Caco-2 (cell line): ENCODE measurements at regions not wholly inside any gene's neighbourhood (a gene's known extent, or its start where the extent isn't known, plus 50 kb on each side); places are given as distances from the start of the nearest gene placed in this dataset.

Experiments used
- BruUV-seq: library from RNA; stranded (reverse); fragments of 400-500 nt; replicated peaks from 2 replicates; lab custom pipeline; 2021; lab: Mats Ljungman, UMichigan
- CTCF ChIA-PET: fragments of 300-600 bp; sonication (Branson Sonifier 250); formaldehyde crosslinking; loops from one replicate; lab custom pipeline; 2022; ENCODE audit warnings: antibody characterized with exemption; lab: Charles Lee
- POLR2A ChIA-PET: fragments of 300-600 bp; sonication (Branson Sonifier 250); formaldehyde crosslinking; loops from one replicate; lab custom pipeline; 2022; ENCODE audit warnings: antibody characterized with exemption; lab: Charles Lee
- DNase-seq, 2 experiments: peaks; one replicate each; pipeline versions ENCODE4 v3.0.0 to v3.0.0-alpha.2; 2020 to 2022
- H3K27me3 ChIP-seq: replicated peaks from 2 replicates; pipeline ENCODE4 v1.6.0; 2011; ENCODE audit warnings: low read length; ENCODE audit not compliant: control insufficient read depth, insufficient read depth
- H3K36me3 ChIP-seq: 2 replicates; pipeline ENCODE4 v1.5.1; 2011; ENCODE audit warnings: low read length; ENCODE audit not compliant: control insufficient read depth, insufficient read depth
- H3K4me1 ChIP-seq: fragments of 250-450 bp; sonication (Bioruptor Pico); 2 replicates; pipeline ENCODE4 v1.5.1; 2020; ENCODE audit warnings: mild to moderate bottlenecking
- H3K4me3 ChIP-seq: 2 replicates; pipeline ENCODE4 v1.5.1; 2011; ENCODE audit warnings: low read depth, mild to moderate bottlenecking, control low read depth, low read length
- H3K9me3 ChIP-seq: fragments of 250-450 bp; sonication (Bioruptor Pico); 2 replicates; pipeline ENCODE4 v1.5.1; 2020; ENCODE audit warnings: mild to moderate bottlenecking, moderate library complexity
- H3K27ac Mint-ChIP-seq: one replicate; pipeline ENCODE4 v1.8.0; 2022; ENCODE audit warnings: mixed read lengths; ENCODE audit not compliant: unreplicated experiment
- H3K27me3 Mint-ChIP-seq: one replicate; pipeline ENCODE4 v1.8.0; 2022; ENCODE audit warnings: mixed read lengths; ENCODE audit not compliant: insufficient read depth, unreplicated experiment
- H3K36me3 Mint-ChIP-seq: one replicate; pipeline ENCODE4 v1.8.0; 2022; ENCODE audit warnings: mild to moderate bottlenecking, mixed read lengths; ENCODE audit not compliant: insufficient read depth, unreplicated experiment
- H3K4me1 Mint-ChIP-seq: one replicate; pipeline ENCODE4 v1.8.0; 2022; ENCODE audit warnings: low read depth, mixed read lengths; ENCODE audit not compliant: unreplicated experiment
- H3K4me3 Mint-ChIP-seq: one replicate; pipeline ENCODE4 v1.8.0; 2022; ENCODE audit warnings: mild to moderate bottlenecking, moderate library complexity, mixed read lengths; ENCODE audit not compliant: unreplicated experiment
- H3K9me3 Mint-ChIP-seq: one replicate; pipeline ENCODE4 v1.8.0; 2022; ENCODE audit warnings: mixed read lengths; ENCODE audit not compliant: unreplicated experiment
- CTCF ChIP-seq, 2 experiments: fragments of 200-600 bp in 1 of 2; IDR thresholded peaks; 1 replicate in 1 of 2; 2 replicates in 1 of 2; pipeline versions ENCODE4 v1.5.1 to v1.8.0; 2011 to 2022; ENCODE audit warnings: antibody characterized with exemption in 1 of 2, control low read depth in 1 of 2, inconsistent platforms in 1 of 2, low read depth in 1 of 2, low read length in 1 of 2, mild to moderate bottlenecking in 1 of 2, moderate library complexity in 1 of 2; ENCODE audit not compliant: insufficient read depth in 1 of 2, severe bottlenecking in 1 of 2, unreplicated experiment in 1 of 2
- intact Hi-C: fragments of 100-400 bp; cut with micrococcal nuclease; formaldehyde crosslinking; loops from one replicate; pipeline ENCODE4 v1.10.0; 2022; ENCODE audit not compliant: unreplicated experiment

GRCh38 chr1:192735298-192735915, 73.4 kb upstream of the RGS2 start:
- H3K36me3 ChIP-seq = no peaks in the 10 kb centered on the region
- H3K9me3 Mint-ChIP-seq = peaks cover 17% of the 10 kb centered on the region
- no peak overlapping the region for H3K27ac Mint-ChIP-seq
- peaks cover 2% of the 10 kb centered on the region for H3K27me3 Mint-ChIP-seq
- no peak for DNase-seq
- no peaks in the 10 kb centered on the region for H3K4me1 Mint-ChIP-seq
- TF ChIP-seq CTCF (IDR thresholded peaks at IDR 0.05; ENCODE audit: insufficient read depth in 1 of 2, low read depth in 1 of 2, low read length in 1 of 2, severe bottlenecking in 1 of 2, unreplicated experiment in 1 of 2) = no peak
- ChIA-PET CTCF (no interaction called here), POLR2A (no interaction called here)
- intact Hi-C loops = no loop called here
- H3K4me3 ChIP-seq = no peak overlapping the region
- H3K36me3 Mint-ChIP-seq = no peaks in the 10 kb centered on the region
- H3K27me3 ChIP-seq = no peaks in the 10 kb centered on the region
- no peaks in the 10 kb centered on the region for H3K4me1 ChIP-seq
- H3K4me3 Mint-ChIP-seq = no peak overlapping the region
- H3K9me3 ChIP-seq = no peaks in the 10 kb centered on the region
- no TSS peak for BruUV-seq

GRCh38 chr1:192737306-192737705, 71.5 kb upstream of the RGS2 start:
- intact Hi-C loops = no loop called here

GRCh38 chr1:192739476-192740184, 69.2 kb upstream of the RGS2 start:
- Histone ChIP-seq H3K36me3 (no peaks in the 10 kb centered on the region), H3K4me3 (peak overlapping the region; percentile 26), H3K9me3 (no peaks in the 10 kb centered on the region), H3K27me3 (no peaks in the 10 kb centered on the region), H3K4me1 (no peaks in the 10 kb centered on the region)
- Mint-ChIP-seq H3K27ac (no peak overlapping the region), H3K36me3 (no peaks in the 10 kb centered on the region), H3K9me3 (no peaks in the 10 kb centered on the region), H3K4me1 (no peaks in the 10 kb centered on the region), H3K4me3 (peak overlapping the region; percentile 73), H3K27me3 (peaks cover 2% of the 10 kb centered on the region)
- ChIA-PET POLR2A (no interaction called here), CTCF (no interaction called here)
- TF ChIP-seq CTCF (IDR thresholded peaks at IDR 0.05; ENCODE audit: insufficient read depth in 1 of 2, low read depth in 1 of 2, low read length in 1 of 2, severe bottlenecking in 1 of 2, unreplicated experiment in 1 of 2) = no peak
- intact Hi-C loops = no loop called here
- peak; percentile 18 to 49 for DNase-seq
- BruUV-seq = no TSS peak

More at GRCh38 chr1:192737306-192737705, 71.5 kb upstream of the RGS2 start:
- H3K4me1 Mint-ChIP-seq = no peaks in the 10 kb centered on the region
- H3K36me3 Mint-ChIP-seq = no peaks in the 10 kb centered on the region
- peaks cover 17% of the 10 kb centered on the region for H3K9me3 Mint-ChIP-seq
- no TSS peak for BruUV-seq
- ChIA-PET CTCF (no interaction called here), POLR2A (no interaction called here)
- Histone ChIP-seq H3K4me1 (no peaks in the 10 kb centered on the region), H3K4me3 (no peak overlapping the region), H3K9me3 (no peaks in the 10 kb centered on the region), H3K27me3 (no peaks in the 10 kb centered on the region), H3K36me3 (no peaks in the 10 kb centered on the region)
- no peak overlapping the region for H3K27ac Mint-ChIP-seq
- no peak for TF ChIP-seq CTCF (IDR thresholded peaks at IDR 0.05; ENCODE audit: insufficient read depth in 1 of 2, low read depth in 1 of 2, low read length in 1 of 2, severe bottlenecking in 1 of 2, unreplicated experiment in 1 of 2)
- no peak overlapping the region for H3K4me3 Mint-ChIP-seq
- no peak for DNase-seq
- H3K27me3 Mint-ChIP-seq = peaks cover 2% of the 10 kb centered on the region
